ENCODE measurements at regions not wholly inside any gene's neighbourhood (a gene's known extent, or its start where the extent isn't known, plus 50 kb on each side); places are given as distances from the start of the nearest gene placed in this dataset.
"Not testable (repeated sequence)": the region's sequence is repeated elsewhere in the genome, so short reads cannot be mapped to it uniquely, and the experiment has no call there.

DNA sequence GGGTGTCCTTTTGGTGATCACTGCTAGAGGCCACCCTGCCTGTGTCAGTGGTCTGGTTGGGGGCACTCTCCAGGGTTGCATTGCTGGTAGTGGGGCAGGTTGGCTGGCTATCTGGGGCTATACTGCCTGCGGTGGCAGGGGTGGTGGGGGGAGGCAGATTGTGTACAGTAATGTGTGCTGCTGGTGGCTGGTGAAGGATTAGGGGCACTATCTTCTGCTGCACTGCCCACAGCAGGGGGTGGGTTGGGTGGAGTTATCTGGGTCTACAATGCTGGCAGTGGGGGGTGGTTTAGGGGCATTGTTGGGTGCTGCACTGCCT lies 204.0 kb upstream of the WSB1 start:
- no peak overlapping the region for H3K27ac Mint-ChIP-seq
- 88% methylated on average over 1 of the region's 1 CpG for WGBS (ENCODE audit: insufficient coverage)

DNA sequence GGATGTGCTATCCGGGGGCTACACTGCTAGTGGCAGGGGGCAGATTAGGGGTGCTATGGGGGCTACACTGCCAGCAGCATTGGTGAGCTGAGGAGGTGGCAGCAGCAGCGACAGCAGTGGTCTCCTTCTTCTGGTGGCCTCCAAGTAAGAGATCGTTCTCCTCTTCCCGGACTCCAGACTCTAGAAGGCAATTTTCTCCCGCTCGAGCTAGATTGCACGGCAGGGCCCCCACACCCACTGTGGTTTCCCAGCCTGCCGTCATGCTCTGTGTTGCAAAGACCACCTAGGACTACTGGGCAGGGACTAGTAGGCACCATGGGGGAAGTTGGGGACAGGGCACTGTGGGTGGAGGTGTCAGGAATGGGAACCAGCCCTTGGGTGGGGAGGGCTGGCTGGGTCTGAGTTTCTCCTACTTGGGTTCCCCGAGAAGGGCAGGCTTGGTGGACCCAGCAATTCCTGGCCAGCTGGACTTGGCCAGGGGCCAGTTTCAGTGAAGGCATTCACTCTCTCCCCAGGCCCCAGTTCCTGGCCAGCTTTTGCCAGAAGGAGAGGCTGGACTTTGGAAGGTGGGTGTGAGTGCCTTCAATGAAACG lies 203.4 kb upstream of the WSB1 start:
- ATAC-seq; H3K36me3 Mint-ChIP-seq; H3K4me3 Mint-ChIP-seq; H3K27me3 Mint-ChIP-seq (ENCODE audit: low read depth in 2 of 2); H3K27ac Mint-ChIP-seq; DNase-seq; H3K9me3 Mint-ChIP-seq; H3K4me1 ChIP-seq (ENCODE audit: control insufficient read depth, insufficient read depth, low read length); H3K27ac ChIP-seq (ENCODE audit: low read length); H3K9me3 ChIP-seq (ENCODE audit: control insufficient read depth, insufficient read depth, low read length); intact Hi-C loops (cut with micrococcal nuclease); H3K27me3 ChIP-seq (ENCODE audit: control insufficient read depth, insufficient read depth, low read length); H3K4me3 ChIP-seq (ENCODE audit: low read length); H3K4me1 Mint-ChIP-seq; H3K36me3 ChIP-seq (ENCODE audit: control insufficient read depth, insufficient read depth, low read length): not testable (repeated sequence)
- 93% methylated on average over 9 of the region's 10 CpGs for WGBS (ENCODE audit: insufficient coverage)

More for the DNA sequence above, 204.0 kb upstream of the WSB1 start:
- Histone ChIP-seq H3K27me3 (ENCODE audit: control insufficient read depth, insufficient read depth, low read length) (no peaks in the 10 kb centered on the region), H3K4me1 (ENCODE audit: control insufficient read depth, insufficient read depth, low read length) (no peaks in the 10 kb centered on the region), H3K4me3 (ENCODE audit: low read length) (no peak overlapping the region), H3K9me3 (ENCODE audit: control insufficient read depth, insufficient read depth, low read length) (no peaks in the 10 kb centered on the region), H3K36me3 (ENCODE audit: control insufficient read depth, insufficient read depth, low read length) (no peaks in the 10 kb centered on the region), H3K27ac (ENCODE audit: low read length) (no peak overlapping the region)
- Mint-ChIP-seq H3K4me1 (no peaks in the 10 kb centered on the region), H3K9me3 (peaks cover 0 to 6% of the 10 kb centered on the region in 2 donors), H3K36me3 (no peaks in the 10 kb centered on the region), H3K27me3 (ENCODE audit: low read depth in 2 of 2) (peaks cover 0 to 3% of the 10 kb centered on the region in 2 donors), H3K4me3 (no peak overlapping the region)
- intact Hi-C loops (cut with micrococcal nuclease) = no loop called here
- DNase-seq (no peak), ATAC-seq (no peak)
- TF ChIP-seq, protein P1, sequence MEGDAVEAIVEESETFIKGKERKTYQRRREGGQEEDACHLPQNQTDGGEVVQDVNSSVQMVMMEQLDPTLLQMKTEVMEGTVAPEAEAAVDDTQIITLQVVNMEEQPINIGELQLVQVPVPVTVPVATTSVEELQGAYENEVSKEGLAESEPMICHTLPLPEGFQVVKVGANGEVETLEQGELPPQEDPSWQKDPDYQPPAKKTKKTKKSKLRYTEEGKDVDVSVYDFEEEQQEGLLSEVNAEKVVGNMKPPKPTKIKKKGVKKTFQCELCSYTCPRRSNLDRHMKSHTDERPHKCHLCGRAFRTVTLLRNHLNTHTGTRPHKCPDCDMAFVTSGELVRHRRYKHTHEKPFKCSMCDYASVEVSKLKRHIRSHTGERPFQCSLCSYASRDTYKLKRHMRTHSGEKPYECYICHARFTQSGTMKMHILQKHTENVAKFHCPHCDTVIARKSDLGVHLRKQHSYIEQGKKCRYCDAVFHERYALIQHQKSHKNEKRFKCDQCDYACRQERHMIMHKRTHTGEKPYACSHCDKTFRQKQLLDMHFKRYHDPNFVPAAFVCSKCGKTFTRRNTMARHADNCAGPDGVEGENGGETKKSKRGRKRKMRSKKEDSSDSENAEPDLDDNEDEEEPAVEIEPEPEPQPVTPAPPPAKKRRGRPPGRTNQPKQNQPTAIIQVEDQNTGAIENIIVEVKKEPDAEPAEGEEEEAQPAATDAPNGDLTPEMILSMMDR (IDR thresholded peaks at IDR 0.05) = no peak

DNA sequence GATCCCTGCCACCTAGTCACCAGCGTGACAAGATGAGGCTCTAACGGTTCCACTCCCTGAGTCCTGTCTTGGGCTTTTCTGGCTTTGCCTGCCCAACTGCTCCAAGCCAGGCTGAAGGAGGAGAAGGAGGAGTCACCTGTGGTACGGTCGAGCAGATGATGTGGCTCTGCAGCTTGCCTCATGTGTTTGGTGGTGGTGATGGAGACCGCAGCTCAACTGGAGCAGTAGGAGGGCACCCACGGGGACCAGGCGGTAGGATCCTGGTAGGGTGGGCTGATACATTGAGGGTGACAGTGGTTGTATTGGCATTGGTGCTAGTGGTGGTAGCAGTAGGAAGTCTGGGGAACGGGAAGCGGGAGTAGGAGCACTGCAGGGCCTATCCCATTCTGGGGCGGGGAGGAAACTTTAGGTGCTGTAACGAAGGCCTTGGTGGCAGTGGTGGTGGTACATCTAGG lies 202.8 kb upstream of the WSB1 start:
- DNase-seq (no peak), ATAC-seq (no peak)
- Histone ChIP-seq H3K4me3 (ENCODE audit: low read length) (no peak overlapping the region), H3K27ac (ENCODE audit: low read length) (no peak overlapping the region), H3K9me3 (ENCODE audit: control insufficient read depth, insufficient read depth, low read length) (no peaks in the 10 kb centered on the region), H3K36me3 (ENCODE audit: control insufficient read depth, insufficient read depth, low read length) (no peaks in the 10 kb centered on the region), H3K4me1 (ENCODE audit: control insufficient read depth, insufficient read depth, low read length) (no peaks in the 10 kb centered on the region), H3K27me3 (ENCODE audit: control insufficient read depth, insufficient read depth, low read length) (no peaks in the 10 kb centered on the region)
- no peak overlapping the region for H3K4me3 Mint-ChIP-seq
- H3K36me3 Mint-ChIP-seq = no peaks in the 10 kb centered on the region
- peaks cover 0 to 3% of the 10 kb centered on the region in 2 donors for H3K27me3 Mint-ChIP-seq (ENCODE audit: low read depth in 2 of 2)
- TF ChIP-seq, protein P1 (IDR thresholded peaks at IDR 0.05) = no peak
- H3K4me1 Mint-ChIP-seq = no peaks in the 10 kb centered on the region
- 89% methylated on average over 11 of the region's 11 CpGs for WGBS (ENCODE audit: insufficient coverage)
- H3K9me3 Mint-ChIP-seq = peaks cover 0 to 6% of the 10 kb centered on the region in 2 donors
- intact Hi-C loops (cut with micrococcal nuclease) = no loop called here
- no peak overlapping the region for H3K27ac Mint-ChIP-seq

DNA sequence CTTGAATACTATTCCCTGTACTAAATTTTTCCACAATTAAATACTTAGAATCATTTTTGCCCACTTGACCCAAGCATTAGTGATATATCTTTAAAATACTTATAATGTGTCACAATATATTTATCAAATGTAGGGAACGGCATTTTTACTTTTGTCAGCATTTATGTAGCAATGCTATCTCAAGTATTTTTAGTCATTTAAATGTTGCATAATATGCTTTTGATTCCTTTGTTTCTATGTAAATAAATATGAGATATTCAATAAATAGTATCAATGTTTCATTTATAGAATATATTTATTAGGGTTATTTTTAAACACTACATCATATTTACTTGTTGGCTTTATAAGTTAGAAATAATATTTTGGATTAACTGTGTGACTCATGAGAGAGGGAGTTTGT lies 199.7 kb upstream of the WSB1 start:
- H3K27me3 Mint-ChIP-seq (ENCODE audit: low read depth in 2 of 2); H3K36me3 Mint-ChIP-seq; DNase-seq; intact Hi-C loops (cut with micrococcal nuclease); H3K4me3 ChIP-seq (ENCODE audit: low read length); H3K4me1 Mint-ChIP-seq; H3K9me3 Mint-ChIP-seq; H3K27me3 ChIP-seq (ENCODE audit: control insufficient read depth, insufficient read depth, low read length); H3K4me3 Mint-ChIP-seq; H3K36me3 ChIP-seq (ENCODE audit: control insufficient read depth, insufficient read depth, low read length); ATAC-seq; H3K27ac ChIP-seq (ENCODE audit: low read length); H3K27ac Mint-ChIP-seq; H3K9me3 ChIP-seq (ENCODE audit: control insufficient read depth, insufficient read depth, low read length); H3K4me1 ChIP-seq (ENCODE audit: control insufficient read depth, insufficient read depth, low read length): not testable (repeated sequence)
- WGBS (ENCODE audit: insufficient coverage) = no CpG with 5 or more reads among the region's 1 CpG

DNA sequence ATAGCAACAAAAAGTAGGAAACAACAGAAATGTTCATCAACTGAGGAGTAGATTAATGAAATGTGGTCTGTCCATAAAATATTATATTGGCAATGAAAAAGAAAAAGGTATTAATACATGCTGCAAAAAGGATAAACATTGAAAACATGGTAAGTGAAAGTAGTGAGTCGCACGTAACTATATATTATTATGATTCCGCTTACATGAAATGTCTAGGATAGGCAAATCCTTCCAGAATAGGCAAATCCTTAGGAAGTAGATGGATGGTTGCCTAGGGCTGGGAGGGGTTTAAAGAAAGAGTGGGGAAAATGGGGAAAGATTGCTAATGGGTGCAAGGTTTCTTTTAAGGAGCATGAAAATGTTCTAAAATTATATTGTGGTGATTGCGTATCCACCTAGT lies 198.1 kb upstream of the WSB1 start:
- H3K9me3 ChIP-seq (ENCODE audit: control insufficient read depth, insufficient read depth, low read length); H3K27ac Mint-ChIP-seq; H3K27ac ChIP-seq (ENCODE audit: low read length); ATAC-seq; H3K27me3 Mint-ChIP-seq (ENCODE audit: low read depth in 2 of 2); H3K9me3 Mint-ChIP-seq; H3K27me3 ChIP-seq (ENCODE audit: control insufficient read depth, insufficient read depth, low read length); DNase-seq; intact Hi-C loops (cut with micrococcal nuclease); H3K36me3 Mint-ChIP-seq; H3K4me1 ChIP-seq (ENCODE audit: control insufficient read depth, insufficient read depth, low read length); H3K4me1 Mint-ChIP-seq; H3K4me3 ChIP-seq (ENCODE audit: low read length); H3K4me3 Mint-ChIP-seq; H3K36me3 ChIP-seq (ENCODE audit: control insufficient read depth, insufficient read depth, low read length): not testable (repeated sequence)
- WGBS (ENCODE audit: insufficient coverage) = 93% methylated on average over 3 of the region's 4 CpGs

DNA sequence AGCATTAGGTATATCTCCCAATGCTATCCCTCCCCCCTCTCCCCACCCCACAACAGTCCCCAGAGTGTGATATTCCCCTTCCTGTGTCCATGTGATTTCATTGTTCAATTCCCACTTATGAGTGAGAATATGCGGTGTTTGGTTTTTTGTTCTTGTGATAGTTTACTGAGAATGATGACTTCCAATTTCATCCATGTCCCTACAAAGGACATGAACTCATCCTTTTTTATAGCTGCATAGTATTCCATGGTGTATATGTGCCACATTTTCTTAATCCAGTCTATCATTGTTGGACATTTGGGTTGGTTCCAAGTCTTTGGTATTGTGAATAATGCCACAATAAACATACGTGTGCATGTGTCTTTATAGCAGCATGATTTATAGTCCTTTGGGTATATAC lies 194.6 kb upstream of the WSB1 start:
- H3K9me3 ChIP-seq (ENCODE audit: control insufficient read depth, insufficient read depth, low read length); intact Hi-C loops (cut with micrococcal nuclease); ATAC-seq; H3K27me3 Mint-ChIP-seq (ENCODE audit: low read depth in 2 of 2); H3K4me3 ChIP-seq (ENCODE audit: low read length); H3K4me3 Mint-ChIP-seq; H3K27ac Mint-ChIP-seq; H3K36me3 ChIP-seq (ENCODE audit: control insufficient read depth, insufficient read depth, low read length); H3K27ac ChIP-seq (ENCODE audit: low read length); H3K36me3 Mint-ChIP-seq; H3K4me1 ChIP-seq (ENCODE audit: control insufficient read depth, insufficient read depth, low read length); H3K9me3 Mint-ChIP-seq; H3K4me1 Mint-ChIP-seq; H3K27me3 ChIP-seq (ENCODE audit: control insufficient read depth, insufficient read depth, low read length); DNase-seq: not testable (repeated sequence)
- WGBS (ENCODE audit: insufficient coverage) = no CpG with 5 or more reads among the region's 2 CpGs

DNA sequence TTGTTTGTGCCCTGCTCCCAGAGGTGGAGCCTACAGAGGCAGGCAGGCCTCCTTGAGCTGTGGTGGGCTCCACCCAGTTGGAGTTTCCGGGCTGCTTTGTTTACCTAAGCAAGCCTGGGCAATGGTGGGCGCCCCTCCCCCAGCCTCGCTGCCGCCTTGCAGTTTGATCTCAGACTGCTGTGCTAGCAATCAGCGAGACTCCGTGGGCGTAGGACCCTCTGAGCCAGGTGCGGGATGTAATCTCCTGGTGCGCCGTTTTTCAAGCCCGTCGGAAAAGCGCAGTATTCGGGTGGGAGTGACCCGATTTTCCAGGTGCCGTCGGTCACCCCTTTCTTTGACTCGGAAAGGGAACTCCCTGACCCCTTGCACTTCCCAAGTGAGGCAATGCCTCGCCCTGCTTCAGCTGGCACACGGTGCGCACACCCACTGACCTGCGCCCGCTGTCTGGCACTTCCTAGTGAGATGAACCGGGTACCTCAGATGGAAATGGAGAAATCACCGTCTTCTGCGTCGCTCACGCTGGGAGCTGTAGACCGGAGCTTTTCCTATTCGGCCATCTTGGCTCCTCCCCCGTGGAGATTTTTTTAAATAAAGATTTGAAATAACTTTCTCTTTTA lies 189.2 kb upstream of the WSB1 start:
- H3K27ac Mint-ChIP-seq; H3K27me3 ChIP-seq (ENCODE audit: control insufficient read depth, insufficient read depth, low read length); H3K4me1 Mint-ChIP-seq; H3K4me1 ChIP-seq (ENCODE audit: control insufficient read depth, insufficient read depth, low read length); H3K9me3 ChIP-seq (ENCODE audit: control insufficient read depth, insufficient read depth, low read length); H3K9me3 Mint-ChIP-seq; H3K4me3 Mint-ChIP-seq; H3K27ac ChIP-seq (ENCODE audit: low read length); H3K4me3 ChIP-seq (ENCODE audit: low read length); H3K36me3 ChIP-seq (ENCODE audit: control insufficient read depth, insufficient read depth, low read length); intact Hi-C loops (cut with micrococcal nuclease); DNase-seq; H3K36me3 Mint-ChIP-seq; ATAC-seq; H3K27me3 Mint-ChIP-seq (ENCODE audit: low read depth in 2 of 2): not testable (repeated sequence)
- WGBS (ENCODE audit: insufficient coverage) = 89% methylated on average over 26 of the region's 31 CpGs
